ENCODE measurements at regions not wholly inside any gene's neighbourhood (a gene's known extent, or its start where the extent isn't known, plus 50 kb on each side); places are given as distances from the start of the nearest gene placed in this dataset.

DNA sequence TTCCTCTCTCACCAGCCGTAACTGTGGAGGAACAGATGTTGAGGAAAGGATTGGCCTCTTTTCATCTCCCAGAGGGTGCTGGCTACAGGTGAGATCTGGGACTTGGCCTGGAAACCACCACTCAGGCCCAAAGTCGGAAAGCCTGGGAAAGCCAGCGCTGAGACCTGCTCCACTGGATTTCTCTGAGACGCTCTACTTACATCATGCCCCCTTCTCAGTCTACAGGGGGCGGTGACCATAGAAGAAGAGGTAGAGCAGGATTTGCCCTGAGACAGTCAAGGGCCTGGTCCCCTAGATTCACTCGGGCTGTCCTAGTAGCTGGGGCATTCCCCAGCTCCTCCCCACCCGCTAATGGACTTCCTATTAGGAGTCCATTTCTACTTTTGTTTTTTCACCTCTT, 80.9 kb downstream of the C3orf38 start:
- DNase-seq (no peak), FAIRE-seq (no peak)
- Histone ChIP-seq H3K4me3 (ENCODE audit: low read depth in 1 of 3, low read length in 3 of 3) (no peak overlapping the region), H3K9me3 (ENCODE audit: control insufficient read depth in 2 of 2, insufficient read depth in 1 of 2, low read depth in 1 of 2, low read length in 1 of 2) (no peaks in the 10 kb centered on the region), H3K36me3 (ENCODE audit: control insufficient read depth in 3 of 3, insufficient read depth in 2 of 3, low read depth in 1 of 3, low read length in 3 of 3) (no peaks in the 10 kb centered on the region), H3K27ac (ENCODE audit: low read depth in 1 of 3, low read length in 2 of 3) (no peak overlapping the region), H3K4me1 (ENCODE audit: control insufficient read depth in 3 of 3, insufficient read depth in 2 of 3, low read depth in 1 of 3, low read length in 2 of 3) (no peaks in the 10 kb centered on the region), H3K27me3 (ENCODE audit: control insufficient read depth in 3 of 3, insufficient read depth in 3 of 3, low read length in 3 of 3) (no peaks in the 10 kb centered on the region)
- WGBS, 3 donors = 89 to 92% (median 91%) methylated on average over 7 of the region's 7 CpGs

DNA sequence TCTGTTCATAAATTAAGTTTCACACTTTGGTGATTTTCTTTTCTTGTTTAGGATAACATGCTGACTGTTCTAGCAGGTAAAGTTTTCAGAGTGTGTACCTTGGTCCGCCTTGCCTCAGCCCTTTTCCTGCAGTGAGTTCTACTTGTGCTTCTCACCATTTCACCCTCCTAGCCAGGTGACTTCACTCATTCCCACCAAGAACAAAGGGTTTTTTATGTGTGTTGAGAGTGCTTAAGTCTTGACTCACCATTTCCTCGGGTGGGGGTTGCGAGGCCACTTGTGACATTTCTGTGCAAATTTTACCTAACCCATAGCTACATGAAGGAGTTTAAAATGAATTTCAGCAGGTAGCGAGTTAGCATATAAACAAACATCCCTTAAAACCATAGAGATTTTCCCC, 81.4 kb downstream of the C3orf38 start:
- no peaks in the 10 kb centered on the region for H3K9me3 ChIP-seq (ENCODE audit: control insufficient read depth in 2 of 2, insufficient read depth in 1 of 2, low read depth in 1 of 2, low read length in 1 of 2)
- no peak overlapping the region for H3K4me3 ChIP-seq (ENCODE audit: low read depth in 1 of 3, low read length in 3 of 3)
- DNase-seq (peak; percentile 4 to 18), FAIRE-seq (no peak)
- no peaks in the 10 kb centered on the region for H3K27me3 ChIP-seq (ENCODE audit: control insufficient read depth in 3 of 3, insufficient read depth in 3 of 3, low read length in 3 of 3)
- no peaks in the 10 kb centered on the region for H3K36me3 ChIP-seq (ENCODE audit: control insufficient read depth in 3 of 3, insufficient read depth in 2 of 3, low read depth in 1 of 3, low read length in 3 of 3)
- H3K4me1 ChIP-seq (ENCODE audit: control insufficient read depth in 3 of 3, insufficient read depth in 2 of 3, low read depth in 1 of 3, low read length in 2 of 3) = no peaks in the 10 kb centered on the region
- WGBS, 3 donors = 32 to 66% (median 57%) methylated on average over 4 of the region's 4 CpGs
- no peak overlapping the region for H3K27ac ChIP-seq (ENCODE audit: low read depth in 1 of 3, low read length in 2 of 3)

GRCh38 chr3:88231632-88232031, 81.9 kb downstream of the C3orf38 start:
- H3K27ac ChIP-seq (ENCODE audit: low read depth in 1 of 3, low read length in 2 of 3) = no peak overlapping the region
- no peaks in the 10 kb centered on the region for H3K4me1 ChIP-seq (ENCODE audit: control insufficient read depth in 3 of 3, insufficient read depth in 2 of 3, low read depth in 1 of 3, low read length in 2 of 3)
- 7 to 54% (median 34%) methylated on average over 1 of the region's 1 CpG for WGBS, 3 donors
- no peak for FAIRE-seq
- no peaks in the 10 kb centered on the region for H3K27me3 ChIP-seq (ENCODE audit: control insufficient read depth in 3 of 3, insufficient read depth in 3 of 3, low read length in 3 of 3)
- H3K36me3 ChIP-seq (ENCODE audit: control insufficient read depth in 3 of 3, insufficient read depth in 2 of 3, low read depth in 1 of 3, low read length in 3 of 3) = no peaks in the 10 kb centered on the region
- no peaks in the 10 kb centered on the region for H3K9me3 ChIP-seq (ENCODE audit: control insufficient read depth in 2 of 2, insufficient read depth in 1 of 2, low read depth in 1 of 2, low read length in 1 of 2)
- peak; percentile 41 to 67 for DNase-seq
- no peak overlapping the region for H3K4me3 ChIP-seq (ENCODE audit: low read depth in 1 of 3, low read length in 3 of 3)

GRCh38 chr3:88235102-88235501, 85.3 kb downstream of the C3orf38 start:
- Histone ChIP-seq H3K27ac (ENCODE audit: low read depth in 1 of 3, low read length in 2 of 3) (no peak overlapping the region), H3K4me1 (ENCODE audit: control insufficient read depth in 3 of 3, insufficient read depth in 2 of 3, low read depth in 1 of 3, low read length in 2 of 3) (no peaks in the 10 kb centered on the region)
- WGBS, 3 donors = 0 to 27% (median 14%) methylated on average over 1 of the region's 1 CpG

GRCh38 chr3:88239870-88240269, 90.1 kb downstream of the C3orf38 start:
- Histone ChIP-seq H3K4me1 (ENCODE audit: control insufficient read depth in 3 of 3, insufficient read depth in 2 of 3, low read depth in 1 of 3, low read length in 2 of 3) (no peaks in the 10 kb centered on the region), H3K36me3 (ENCODE audit: control insufficient read depth in 3 of 3, insufficient read depth in 2 of 3, low read depth in 1 of 3, low read length in 3 of 3) (no peaks in the 10 kb centered on the region), H3K27ac (ENCODE audit: low read depth in 1 of 3, low read length in 2 of 3) (no peak overlapping the region), H3K27me3 (ENCODE audit: control insufficient read depth in 3 of 3, insufficient read depth in 3 of 3, low read length in 3 of 3) (peaks cover 0 to 2% (median 0%) of the 10 kb centered on the region in 3 donors), H3K9me3 (ENCODE audit: control insufficient read depth in 2 of 2, insufficient read depth in 1 of 2, low read depth in 1 of 2, low read length in 1 of 2) (peaks cover 0 to 8% of the 10 kb centered on the region in 2 donors), H3K4me3 (ENCODE audit: low read depth in 1 of 3, low read length in 3 of 3) (no peak overlapping the region)
- no peak for FAIRE-seq
- peak; percentile 49 to 81 for DNase-seq
- 31 to 69% (median 54%) methylated on average over 4 of the region's 4 CpGs for WGBS, 3 donors

More at GRCh38 chr3:88235102-88235501, 85.3 kb downstream of the C3orf38 start:
- H3K36me3 ChIP-seq (ENCODE audit: control insufficient read depth in 3 of 3, insufficient read depth in 2 of 3, low read depth in 1 of 3, low read length in 3 of 3) = no peaks in the 10 kb centered on the region
- no peaks in the 10 kb centered on the region for H3K27me3 ChIP-seq (ENCODE audit: control insufficient read depth in 3 of 3, insufficient read depth in 3 of 3, low read length in 3 of 3)
- FAIRE-seq (no peak), DNase-seq (no peak)
- no peaks in the 10 kb centered on the region for H3K9me3 ChIP-seq (ENCODE audit: control insufficient read depth in 2 of 2, insufficient read depth in 1 of 2, low read depth in 1 of 2, low read length in 1 of 2)
- no peak overlapping the region for H3K4me3 ChIP-seq (ENCODE audit: low read depth in 1 of 3, low read length in 3 of 3)

DNA sequence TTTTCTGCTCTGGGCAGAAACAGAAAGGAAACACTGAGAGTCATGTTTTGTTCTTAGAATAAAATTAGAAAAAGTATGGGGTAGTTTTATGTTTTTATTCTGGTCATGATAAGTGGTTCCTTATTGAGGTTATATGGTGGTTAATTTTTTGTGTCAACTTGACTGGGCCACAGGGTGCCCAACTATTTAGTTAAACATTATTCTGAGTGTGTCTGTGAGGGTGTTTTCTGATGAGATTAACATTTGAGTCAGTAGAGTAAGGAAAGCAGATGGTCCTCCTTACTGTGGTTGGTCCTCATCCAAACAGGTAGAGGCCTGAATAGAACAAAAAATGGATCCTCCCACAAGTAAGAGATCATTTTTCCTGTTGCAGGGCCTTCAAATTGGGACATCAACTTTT, 98.9 kb downstream of the C3orf38 start:
- FAIRE-seq (no peak), DNase-seq (no peak)
- H3K36me3 ChIP-seq (ENCODE audit: control insufficient read depth in 3 of 3, insufficient read depth in 2 of 3, low read depth in 1 of 3, low read length in 3 of 3) = no peaks in the 10 kb centered on the region

GRCh38 chr3:88259045-88259444, 109.3 kb downstream of the C3orf38 start:
- Histone ChIP-seq H3K27ac (ENCODE audit: low read depth in 1 of 3, low read length in 2 of 3) (no peak overlapping the region), H3K36me3 (ENCODE audit: control insufficient read depth in 3 of 3, insufficient read depth in 2 of 3, low read depth in 1 of 3, low read length in 3 of 3) (no peaks in the 10 kb centered on the region), H3K4me1 (ENCODE audit: control insufficient read depth in 3 of 3, insufficient read depth in 2 of 3, low read depth in 1 of 3, low read length in 2 of 3) (no peaks in the 10 kb centered on the region), H3K4me3 (ENCODE audit: low read depth in 1 of 3, low read length in 3 of 3) (no peak overlapping the region), H3K9me3 (ENCODE audit: control insufficient read depth in 2 of 2, insufficient read depth in 1 of 2, low read depth in 1 of 2, low read length in 1 of 2) (no peaks in the 10 kb centered on the region), H3K27me3 (ENCODE audit: control insufficient read depth in 3 of 3, insufficient read depth in 3 of 3, low read length in 3 of 3) (no peaks in the 10 kb centered on the region)
- FAIRE-seq (no peak), DNase-seq (no peak)
- 83 to 93% (median 91%) methylated on average over 4 of the region's 4 CpGs for WGBS, 3 donors

More for the DNA sequence above, 98.9 kb downstream of the C3orf38 start:
- no peak overlapping the region for H3K27ac ChIP-seq (ENCODE audit: low read depth in 1 of 3, low read length in 2 of 3)
- peaks cover 0 to 9% of the 10 kb centered on the region in 2 donors for H3K9me3 ChIP-seq (ENCODE audit: control insufficient read depth in 2 of 2, insufficient read depth in 1 of 2, low read depth in 1 of 2, low read length in 1 of 2)
- peaks cover 0 to 2% (median 0%) of the 10 kb centered on the region in 3 donors for H3K27me3 ChIP-seq (ENCODE audit: control insufficient read depth in 3 of 3, insufficient read depth in 3 of 3, low read length in 3 of 3)
- no peaks in the 10 kb centered on the region for H3K4me1 ChIP-seq (ENCODE audit: control insufficient read depth in 3 of 3, insufficient read depth in 2 of 3, low read depth in 1 of 3, low read length in 2 of 3)
- H3K4me3 ChIP-seq (ENCODE audit: low read depth in 1 of 3, low read length in 3 of 3) = no peak overlapping the region

DNA sequence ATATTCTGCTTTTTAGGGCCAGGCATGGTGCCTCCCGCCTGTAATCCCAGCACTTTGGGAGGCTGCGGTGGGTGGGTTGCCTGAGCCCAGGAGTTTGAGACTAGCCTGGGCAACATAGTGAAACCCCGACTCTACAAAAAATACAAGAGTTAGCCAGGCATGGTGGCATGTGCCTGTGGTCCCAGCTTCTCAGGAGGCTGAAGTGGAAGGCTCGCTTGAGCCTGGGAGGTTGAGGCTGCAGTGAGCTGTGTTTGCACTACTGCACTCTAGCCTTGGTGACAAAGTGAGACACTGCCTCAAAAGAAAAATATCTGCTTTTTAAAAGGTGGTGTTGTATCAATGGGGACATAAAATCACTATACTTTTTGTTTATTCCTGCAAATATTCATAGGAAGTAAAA, 112.8 kb downstream of the C3orf38 start:
- no peaks in the 10 kb centered on the region for H3K36me3 ChIP-seq (ENCODE audit: control insufficient read depth in 3 of 3, insufficient read depth in 2 of 3, low read depth in 1 of 3, low read length in 3 of 3)
- no peaks in the 10 kb centered on the region for H3K27me3 ChIP-seq (ENCODE audit: control insufficient read depth in 3 of 3, insufficient read depth in 3 of 3, low read length in 3 of 3)
- no peak overlapping the region for H3K27ac ChIP-seq (ENCODE audit: low read depth in 1 of 3, low read length in 2 of 3)
- 70 to 79% (median 75%) methylated on average over 4 of the region's 4 CpGs for WGBS, 3 donors
- FAIRE-seq (no peak), DNase-seq (no peak)
- no peaks in the 10 kb centered on the region for H3K9me3 ChIP-seq (ENCODE audit: control insufficient read depth in 2 of 2, insufficient read depth in 1 of 2, low read depth in 1 of 2, low read length in 1 of 2)
- no peak overlapping the region for H3K4me3 ChIP-seq (ENCODE audit: low read depth in 1 of 3, low read length in 3 of 3)
- no peaks in the 10 kb centered on the region for H3K4me1 ChIP-seq (ENCODE audit: control insufficient read depth in 3 of 3, insufficient read depth in 2 of 3, low read depth in 1 of 3, low read length in 2 of 3)

DNA sequence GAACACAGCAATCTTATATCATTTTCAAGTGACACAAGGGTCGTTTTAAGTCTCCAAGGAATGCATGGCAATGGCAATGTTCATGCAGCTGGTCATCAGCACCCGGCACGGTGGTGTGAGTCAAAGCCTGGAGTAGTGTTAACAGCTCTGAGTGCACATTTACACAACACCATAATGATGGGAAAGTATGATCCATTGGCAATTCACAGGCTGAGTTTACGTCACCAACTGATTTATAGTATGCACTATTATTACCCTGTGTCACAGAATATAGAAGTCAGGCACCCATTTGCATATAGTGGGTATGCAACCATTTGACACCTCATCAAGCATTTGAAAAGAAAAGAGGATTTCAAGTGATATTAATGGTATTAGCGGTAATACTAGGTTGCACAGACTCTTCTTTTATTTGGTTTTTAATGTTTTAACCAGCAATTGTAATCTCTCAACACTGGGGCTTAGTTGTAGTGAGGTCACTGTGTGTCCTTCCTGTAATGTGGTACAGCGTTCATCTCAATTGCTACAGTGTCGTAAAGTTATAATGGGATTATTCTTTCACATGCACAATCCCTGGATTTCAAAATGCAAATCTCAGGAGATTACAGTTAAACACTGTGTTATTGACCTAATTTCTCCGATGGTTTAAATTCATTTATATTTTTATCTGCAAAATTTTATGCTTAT, 113.8 kb downstream of the C3orf38 start:
- Histone ChIP-seq H3K36me3 (ENCODE audit: control insufficient read depth in 3 of 3, insufficient read depth in 2 of 3, low read depth in 1 of 3, low read length in 3 of 3) (no peaks in the 10 kb centered on the region), H3K27ac (ENCODE audit: low read depth in 1 of 3, low read length in 2 of 3) (no peak overlapping the region), H3K4me1 (ENCODE audit: control insufficient read depth in 3 of 3, insufficient read depth in 2 of 3, low read depth in 1 of 3, low read length in 2 of 3) (no peaks in the 10 kb centered on the region), H3K27me3 (ENCODE audit: control insufficient read depth in 3 of 3, insufficient read depth in 3 of 3, low read length in 3 of 3) (no peaks in the 10 kb centered on the region), H3K9me3 (ENCODE audit: control insufficient read depth in 2 of 2, insufficient read depth in 1 of 2, low read depth in 1 of 2, low read length in 1 of 2) (no peaks in the 10 kb centered on the region), H3K4me3 (ENCODE audit: low read depth in 1 of 3, low read length in 3 of 3) (no peak overlapping the region)
- DNase-seq = peak; percentile 13 to 32
- 23 to 55% (median 47%) methylated on average over 8 of the region's 8 CpGs for WGBS, 3 donors
- FAIRE-seq = no peak

All from small intestine (tissue), 7 donors.